Stromal cell of bone marrow (primary cell): ENCODE measurements at regions not wholly inside any gene's neighbourhood (a gene's known extent, or its start where the extent isn't known, plus 50 kb on each side); places are given as distances from the start of the nearest gene placed in this dataset.

Experiments used
- DNase-seq: peaks from one replicate; pipeline ENCODE4 v3.0.0-alpha.2; 2012; ENCODE audit warnings: low read depth

GRCh38 chr15:58235961-58236360 is 97.8 kb downstream of the AQP9 start:
- DNase-seq, result no peak

GRCh38 chr15:58240191-58240932 is 102.2 kb downstream of the AQP9 start:
- no peak for DNase-seq

GRCh38 chr15:58241872-58242271 is 103.7 kb downstream of the AQP9 start:
- DNase-seq, result no peak

- no peak for DNase-seq
Measured at GRCh38 chr15:58243070-58243469, 104.9 kb downstream of the AQP9 start.

- DNase-seq, result no peak
Measured at GRCh38 chr15:58244536-58244935, 106.4 kb downstream of the AQP9 start.

GRCh38 chr15:58246041-58246440 is 107.9 kb downstream of the AQP9 start:
- no peak for DNase-seq

- DNase-seq, result no peak
Measured at GRCh38 chr15:58247855-58248842, 110.0 kb downstream of the AQP9 start.

- no peak for DNase-seq
Measured at GRCh38 chr15:58249646-58250312, 111.6 kb downstream of the AQP9 start.

- DNase-seq, result no peak
Measured at GRCh38 chr15:58252586-58253323, 114.6 kb downstream of the AQP9 start.

GRCh38 chr15:58257776-58258325 is 119.7 kb downstream of the AQP9 start:
- no peak for DNase-seq

- DNase-seq, result no peak
Measured at GRCh38 chr15:58258501-58259292, 120.5 kb downstream of the AQP9 start.

GRCh38 chr15:58260205-58260724 is 122.1 kb downstream of the AQP9 start:
- no peak for DNase-seq

- DNase-seq, result peak; percentile 8
Measured at GRCh38 chr15:58260725-58261267, 122.6 kb downstream of the AQP9 start.

- DNase-seq, result no peak
Measured at GRCh38 chr15:58261368-58261767, 123.2 kb downstream of the AQP9 start.

GRCh38 chr15:58264053-58264971 is 126.1 kb downstream of the AQP9 start:
- DNase-seq, result no peak

- DNase-seq, result no peak
Measured at GRCh38 chr15:58267051-58267450, 128.9 kb downstream of the AQP9 start.

- DNase-seq, result no peak
Measured at GRCh38 chr15:58268746-58269267, 130.6 kb downstream of the AQP9 start.
